ENCODE measurements at regions not wholly inside any gene's neighbourhood (a gene's known extent, or its start where the extent isn't known, plus 50 kb on each side); places are given as distances from the start of the nearest gene placed in this dataset.

DNA sequence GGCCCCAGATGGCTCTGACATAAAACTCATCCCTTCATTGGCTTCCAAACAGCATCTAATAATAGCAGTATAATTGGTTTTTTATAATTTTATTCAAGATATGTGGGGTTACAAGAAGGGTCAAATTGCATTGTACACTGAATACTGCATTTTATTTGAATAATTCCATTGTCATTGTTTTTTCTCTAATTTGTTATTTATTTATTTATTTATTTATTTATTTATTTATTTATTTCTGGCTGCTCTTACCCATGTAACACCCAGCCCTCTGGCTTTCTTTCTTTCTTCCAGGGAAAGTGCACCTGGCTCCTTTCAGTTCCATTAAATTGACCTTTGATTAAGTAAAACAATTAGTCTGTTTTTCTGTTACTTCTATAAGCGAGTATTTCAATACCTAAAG, 210.1 kb downstream of the CDH9 start:
- no peak for DNase-seq (ENCODE audit: low spot score)

DNA sequence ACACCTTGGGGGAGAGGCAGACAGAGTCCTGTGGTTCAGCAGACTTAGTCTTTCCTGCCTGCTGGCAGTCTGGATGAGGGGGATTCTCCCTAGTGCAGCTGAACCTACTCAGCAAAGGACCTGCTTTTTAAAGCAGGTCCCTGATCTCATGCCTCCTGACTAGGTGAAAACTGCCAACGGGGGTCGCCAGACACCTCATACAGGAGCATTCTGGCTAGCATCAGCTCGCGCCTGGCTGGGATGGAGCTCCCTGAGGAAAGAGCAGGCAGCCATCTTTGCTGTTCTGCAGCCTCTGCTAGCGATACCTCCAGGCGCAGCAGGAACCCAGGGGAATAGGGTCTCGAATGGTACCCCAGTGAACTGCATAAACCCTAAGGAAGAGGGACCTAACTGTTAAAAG, 225.2 kb downstream of the CDH9 start:
- no peak for DNase-seq (ENCODE audit: low spot score)

DNA sequence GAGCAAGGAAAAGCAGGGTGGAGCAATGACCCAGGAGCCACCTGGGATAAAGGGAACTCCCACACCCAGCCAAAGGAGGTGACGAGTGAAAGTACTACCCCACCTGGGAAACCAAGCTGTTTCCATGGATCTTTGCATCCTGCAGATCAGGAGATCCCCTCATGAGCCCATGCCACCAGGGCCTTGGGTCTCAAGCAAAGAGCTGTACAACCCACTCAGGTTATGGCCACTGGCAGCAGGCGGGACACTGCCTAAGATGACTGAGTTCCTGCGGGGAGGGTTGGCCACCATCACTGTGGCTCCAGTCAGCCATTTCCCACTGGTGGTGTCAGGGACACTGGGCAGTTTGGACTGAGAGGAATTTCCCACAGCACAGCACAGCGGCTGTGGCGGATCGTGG, 225.7 kb downstream of the CDH9 start:
- DNase-seq (ENCODE audit: low spot score): no peak

DNA sequence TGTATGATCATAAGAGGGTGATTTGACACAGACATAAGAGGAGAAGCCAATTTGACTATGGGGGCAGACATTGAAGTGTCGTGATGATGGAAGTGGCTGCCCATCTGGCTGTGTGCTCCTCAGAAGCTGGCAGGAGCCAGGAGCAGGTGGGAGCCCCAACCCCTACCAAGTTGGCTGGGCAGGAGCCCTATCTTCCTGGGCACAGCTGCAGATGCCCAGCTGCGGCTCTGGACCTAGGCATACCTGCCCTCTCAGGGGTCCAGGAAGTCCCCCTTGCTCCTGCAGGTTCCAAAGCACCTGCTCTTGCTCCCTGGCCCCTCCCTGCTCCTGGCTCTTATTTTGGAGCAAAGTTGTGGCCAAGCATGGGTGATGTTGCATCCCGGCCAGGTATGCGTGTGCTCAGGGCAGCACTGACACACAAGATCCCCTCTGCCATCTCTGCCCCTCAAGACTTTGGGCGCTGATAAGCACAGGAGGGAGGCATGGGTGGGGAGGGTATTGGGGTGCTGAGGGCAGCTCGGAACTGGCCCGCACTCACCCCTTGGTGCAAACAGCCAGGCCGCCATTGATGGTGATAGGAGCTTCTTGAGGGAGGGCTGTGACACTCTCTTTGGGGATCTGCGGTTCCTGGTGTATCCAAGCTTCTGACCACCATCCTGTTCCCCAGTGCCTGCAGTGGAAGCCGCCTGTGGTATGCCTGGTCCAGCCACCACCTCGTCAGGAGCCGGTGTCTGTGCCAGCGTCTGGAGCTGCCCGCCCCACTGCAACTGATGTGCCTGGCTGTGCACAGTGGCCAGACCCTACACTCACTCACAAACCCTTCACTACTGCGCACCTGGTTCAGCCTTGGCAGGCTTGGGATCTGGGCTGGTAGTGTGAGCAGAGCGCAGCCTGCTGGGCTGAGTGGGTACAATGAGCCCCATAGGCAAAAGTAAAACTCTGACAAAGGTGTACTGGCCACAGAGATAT, 230.9 kb downstream of the CDH9 start:
- no peak for DNase-seq (ENCODE audit: low spot score)

DNA sequence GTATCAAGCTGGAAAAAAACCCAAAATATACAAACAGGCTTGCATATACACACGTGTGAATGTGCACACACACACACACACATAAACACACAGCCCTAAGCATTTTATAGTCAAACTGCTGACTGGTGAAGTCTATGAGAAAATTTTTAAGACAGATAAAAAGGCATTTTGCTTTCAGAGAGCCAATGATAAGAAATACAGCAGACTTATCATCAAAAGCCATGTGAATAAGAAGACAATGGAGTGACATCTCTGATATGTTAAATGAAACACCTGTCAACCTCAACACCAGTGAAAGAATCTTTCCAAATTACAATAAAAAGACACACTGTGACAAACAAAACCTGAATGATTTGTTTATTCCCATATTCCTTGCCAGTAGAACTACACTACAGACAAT, 233.3 kb downstream of the CDH9 start:
- no peak for DNase-seq (ENCODE audit: low spot score)

DNA sequence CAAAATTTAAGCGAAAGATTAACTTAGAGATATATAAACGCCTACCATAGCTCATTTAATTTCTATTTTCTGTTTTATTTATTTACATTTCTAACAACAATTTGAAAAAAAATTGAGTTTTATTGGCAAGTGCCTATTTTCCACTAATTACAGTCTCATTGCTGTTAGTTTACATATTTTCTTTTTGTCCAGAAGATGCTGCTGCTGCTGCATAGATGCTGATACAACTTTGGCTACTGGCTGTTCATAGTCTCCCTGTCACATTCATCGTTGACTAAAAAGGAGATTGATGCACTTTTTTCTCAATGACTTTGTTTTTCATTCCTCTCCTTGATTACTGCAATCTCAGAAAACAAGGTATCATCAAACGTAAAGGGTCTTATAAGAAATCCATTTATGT, 235.4 kb downstream of the CDH9 start:
- DNase-seq (ENCODE audit: low spot score): no peak

DNA sequence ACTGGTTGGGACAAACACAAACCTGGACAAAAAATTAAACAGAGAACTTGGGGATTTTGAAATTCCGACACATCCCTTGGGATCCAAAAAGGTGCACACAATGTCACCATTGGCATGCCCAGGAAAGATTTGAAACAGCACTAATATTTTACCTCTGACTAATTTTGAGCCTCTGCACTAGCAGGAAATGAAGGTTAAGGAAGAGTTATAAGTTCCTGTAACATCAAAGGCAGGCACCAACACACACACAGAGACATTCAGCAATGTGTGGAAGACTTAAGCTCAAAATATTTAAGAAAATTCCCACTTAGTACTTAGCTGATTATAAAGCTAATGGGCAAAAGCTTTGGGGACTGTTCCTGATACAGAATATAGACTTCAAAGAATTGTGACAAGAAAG, 247.0 kb downstream of the CDH9 start:
- DNase-seq (ENCODE audit: low spot score): no peak

DNA sequence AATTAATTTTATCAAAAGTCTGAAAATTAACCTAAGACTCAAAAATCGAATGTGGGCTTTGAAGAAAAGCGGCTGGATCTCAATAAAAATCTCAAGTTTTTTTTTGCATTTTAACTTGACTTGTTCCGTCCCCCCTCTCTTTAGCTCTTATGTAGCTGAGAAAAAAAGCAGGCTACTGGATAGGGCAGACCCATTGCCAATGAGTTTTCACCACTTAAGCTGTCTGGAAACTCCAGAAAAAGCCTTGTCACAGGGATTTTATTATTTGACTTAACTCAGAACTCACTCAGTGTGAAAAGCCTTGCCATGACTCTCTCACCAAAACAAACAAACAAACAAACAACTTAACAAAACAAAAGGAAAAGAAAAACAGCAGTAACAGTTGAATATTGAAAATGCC, 247.4 kb downstream of the CDH9 start:
- no peak for DNase-seq (ENCODE audit: low spot score)

DNA sequence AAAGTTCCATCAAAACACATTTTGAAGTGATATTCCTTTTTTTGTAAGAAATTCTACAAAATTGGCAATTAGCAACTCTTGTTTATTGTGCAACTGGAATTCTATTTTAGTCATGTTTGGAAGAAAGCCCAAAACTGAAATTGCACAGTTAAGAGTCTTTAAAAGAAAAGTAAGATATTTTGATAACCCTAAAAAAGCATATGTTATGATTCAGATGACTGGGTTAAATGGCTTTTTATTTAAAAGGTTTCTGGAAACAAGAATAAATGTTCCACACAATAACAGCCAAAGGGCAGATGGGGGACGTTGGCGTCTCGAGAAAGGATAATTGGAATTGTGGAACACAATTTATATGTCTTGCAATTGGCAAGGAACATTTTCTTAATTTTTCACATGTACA, 275.2 kb downstream of the CDH9 start:
- DNase-seq (ENCODE audit: low spot score): no peak

DNA sequence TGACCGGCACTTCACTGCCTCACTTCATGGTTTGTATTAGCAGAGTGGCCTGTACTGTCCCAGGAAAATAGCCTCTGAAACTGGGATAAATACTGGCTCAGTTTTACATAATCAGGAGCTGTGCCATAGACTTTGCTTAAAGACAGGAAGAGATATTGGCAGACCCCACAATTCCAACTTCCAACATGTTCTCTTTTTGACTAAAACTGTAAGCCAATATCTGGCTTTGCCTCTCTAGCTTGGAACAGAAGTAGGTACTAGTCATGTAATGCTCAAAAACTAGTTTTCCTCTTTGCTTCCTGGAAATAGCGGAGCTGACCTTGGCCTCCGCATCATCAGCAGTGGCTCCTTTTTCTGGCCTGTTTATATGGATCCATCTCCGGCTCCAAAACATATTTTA, 276.9 kb downstream of the CDH9 start:
- no peak for DNase-seq (ENCODE audit: low spot score)

DNA sequence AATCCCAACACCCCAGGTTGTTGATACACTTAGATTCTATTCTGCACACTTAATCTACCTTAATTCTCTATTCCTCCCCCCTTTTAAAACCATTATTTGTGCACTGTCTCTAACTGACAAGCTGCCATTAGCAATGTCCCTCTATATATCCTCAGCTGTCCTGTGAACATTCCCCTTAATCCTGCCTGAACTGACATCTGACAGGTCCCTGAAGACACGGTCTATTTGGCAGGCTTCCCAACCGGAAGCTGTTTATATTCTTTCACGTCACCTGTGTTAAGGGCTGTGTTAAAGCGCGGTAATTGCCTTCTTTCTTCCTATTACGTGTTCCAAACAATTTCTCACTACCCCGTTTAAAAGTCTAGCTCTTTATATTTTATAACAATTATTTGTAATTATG, 277.3 kb downstream of the CDH9 start:
- DNase-seq (ENCODE audit: low spot score): no peak

DNA sequence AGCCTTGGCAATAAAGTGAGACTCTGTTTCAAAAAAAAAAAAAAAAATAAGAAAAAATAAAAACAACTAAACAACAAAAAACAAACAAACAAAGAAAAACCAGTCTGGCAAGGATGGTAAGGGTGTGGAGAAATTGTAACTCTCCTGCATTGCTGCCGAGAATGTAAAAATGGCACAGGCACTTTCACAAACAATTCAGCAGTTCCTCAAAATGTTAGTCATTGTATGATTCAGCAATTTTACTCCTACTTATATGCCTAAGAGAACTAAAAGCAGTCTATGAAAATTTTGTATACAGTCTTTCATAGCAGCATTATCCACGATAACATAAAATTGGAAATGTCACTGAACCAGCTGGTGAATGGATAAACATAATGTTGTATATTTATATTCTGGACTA, 280.4 kb downstream of the CDH9 start:
- no peak for DNase-seq (ENCODE audit: low spot score)

DNA sequence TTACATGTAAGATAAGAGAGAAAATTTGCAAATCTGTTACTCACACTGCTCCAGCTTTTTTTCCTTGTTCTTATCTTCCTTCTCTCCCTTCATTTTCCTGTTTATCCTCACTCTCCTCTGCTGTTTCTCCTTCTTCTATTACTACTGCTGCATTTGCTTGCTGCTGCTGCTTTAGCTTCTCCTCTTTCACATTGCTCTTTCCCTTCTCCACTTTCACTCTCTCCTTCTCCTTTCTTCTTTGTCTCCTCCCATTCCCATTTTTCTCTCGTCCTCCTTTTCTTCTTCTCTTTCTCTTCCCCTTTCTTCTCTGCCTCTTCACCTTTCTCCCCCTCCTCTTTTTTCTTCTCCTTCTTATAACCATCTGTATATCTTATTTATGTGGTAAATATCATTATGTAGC, 288.6 kb downstream of the CDH9 start:
- no peak for DNase-seq (ENCODE audit: low spot score)

DNA sequence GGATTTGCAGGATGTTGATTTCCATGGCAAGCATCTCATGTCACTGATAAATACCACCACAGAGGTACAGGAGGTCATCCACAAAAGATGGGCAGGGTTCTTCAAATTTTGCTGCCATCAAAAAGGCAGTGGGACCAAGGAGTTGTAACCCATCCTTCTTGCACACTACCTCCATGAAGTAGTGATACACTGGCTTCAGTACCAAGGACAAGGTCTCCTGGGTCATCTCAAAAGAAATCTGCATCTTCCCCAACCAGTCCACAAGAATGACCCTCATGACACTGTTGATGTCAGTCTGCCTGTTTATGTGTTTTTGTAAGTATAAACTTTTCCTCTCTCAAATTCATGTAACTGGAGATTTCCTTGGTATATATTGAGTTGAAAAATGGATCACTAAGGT, 298.2 kb downstream of the CDH9 start:
- DNase-seq (ENCODE audit: low spot score): no peak

DNA sequence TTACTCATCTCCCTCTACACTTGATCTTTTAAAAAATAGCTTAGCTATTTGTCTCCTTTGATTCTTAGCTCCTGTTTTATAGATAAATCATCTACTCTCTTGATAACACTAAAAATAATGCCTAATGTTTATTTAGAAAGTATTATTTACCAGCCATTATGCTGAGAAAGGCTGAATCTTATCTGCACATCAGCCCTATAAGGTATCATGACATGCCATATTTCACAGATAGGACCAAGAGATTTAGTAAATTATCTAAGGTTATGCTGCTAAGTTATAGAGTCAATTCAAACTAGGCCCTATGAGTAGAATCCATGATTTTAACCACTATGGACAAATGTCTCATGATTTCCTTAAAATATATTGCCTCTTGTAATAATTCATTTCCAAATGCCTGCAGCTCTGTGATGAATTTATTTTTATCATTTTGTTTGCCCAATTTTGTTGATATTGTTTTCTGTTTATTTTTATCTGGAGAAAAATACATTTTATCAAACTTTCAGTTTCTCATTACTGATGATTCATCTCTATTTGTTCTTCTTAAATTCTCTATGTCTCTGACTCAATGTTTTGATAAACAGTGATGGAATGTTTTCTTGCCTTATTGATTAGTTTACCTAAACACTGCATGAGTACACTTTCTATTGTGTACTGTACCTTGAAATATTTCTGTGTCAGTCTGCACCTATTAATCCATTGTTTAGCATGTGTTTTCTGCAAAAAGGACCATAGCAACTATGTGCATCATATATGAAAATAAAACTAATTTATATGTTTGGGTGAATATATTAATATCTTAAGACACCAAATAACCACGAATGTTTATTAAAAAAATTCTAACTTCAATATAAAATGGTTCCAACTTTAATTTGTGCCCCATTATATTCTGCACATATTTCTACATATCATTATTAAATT, 300.8 kb downstream of the CDH9 start:
- no peak for DNase-seq (ENCODE audit: low spot score)

DNA sequence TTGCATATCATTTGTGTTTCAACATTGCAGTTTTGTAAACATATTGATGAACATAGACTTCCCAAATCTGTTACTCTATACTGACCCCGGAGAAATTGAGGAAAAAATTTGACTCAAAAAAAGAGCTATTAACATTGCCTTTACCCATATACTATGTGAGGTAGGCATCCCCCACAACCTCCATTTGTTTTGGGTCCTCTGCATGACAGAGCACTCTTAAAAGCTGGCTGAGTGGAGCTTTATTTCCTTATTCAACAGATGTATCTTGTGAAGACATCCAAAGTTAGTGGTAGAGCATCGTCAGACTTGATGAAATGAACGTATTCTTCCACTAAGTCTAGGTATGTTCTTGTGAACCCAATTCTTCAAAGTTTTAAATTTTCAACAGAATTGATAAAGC, 310.5 kb downstream of the CDH9 start:
- DNase-seq (ENCODE audit: low spot score): no peak

DNA sequence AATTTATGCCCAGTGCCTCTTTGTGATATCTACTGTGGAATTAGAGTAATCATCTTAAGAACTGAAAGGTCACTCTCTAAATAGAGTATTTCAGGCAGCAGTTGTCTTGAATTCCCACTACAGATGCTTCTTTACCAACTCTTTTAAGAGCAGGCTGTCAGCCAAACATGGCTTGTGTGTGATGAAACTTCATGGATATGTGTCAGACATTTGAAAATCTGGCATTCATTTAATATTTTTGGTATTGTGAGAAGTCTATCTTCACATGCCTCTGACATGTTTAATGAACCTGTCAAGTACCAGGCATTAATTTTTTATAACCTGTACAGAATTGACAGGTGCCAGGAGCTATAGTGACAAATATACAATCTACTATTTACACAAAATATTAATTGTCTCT, 318.6 kb downstream of the CDH9 start:
- no peak for DNase-seq (ENCODE audit: low spot score)

DNA sequence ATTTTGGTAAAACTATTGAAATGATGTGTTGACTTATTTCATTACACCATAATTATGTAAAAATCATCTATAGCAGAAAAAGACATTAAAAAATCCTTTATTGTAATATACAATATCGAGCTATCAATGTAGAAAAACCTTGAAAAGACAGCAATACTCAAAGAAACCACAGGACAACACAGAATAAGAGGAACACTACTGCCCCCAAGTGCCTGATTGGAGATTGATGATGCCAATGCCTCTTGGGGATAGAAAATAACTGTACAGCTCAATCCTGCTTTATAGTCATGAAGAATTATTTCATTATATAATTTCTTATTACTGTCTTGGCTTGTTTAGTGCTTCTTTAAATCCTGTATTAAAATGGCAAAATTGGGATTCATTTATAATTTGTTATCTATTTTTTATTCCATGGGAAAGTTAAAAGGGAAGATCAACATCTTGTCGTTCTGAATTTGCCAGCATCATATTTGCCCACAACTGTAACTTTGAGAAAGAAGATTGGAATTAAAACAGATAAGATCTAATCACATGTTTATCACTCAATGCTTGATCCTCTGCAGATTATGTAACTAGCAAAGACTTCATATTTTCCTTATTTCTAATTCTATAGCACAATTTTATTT, 337.5 kb downstream of the CDH9 start:
- DNase-seq (ENCODE audit: low spot score): peak; percentile 59

DNA sequence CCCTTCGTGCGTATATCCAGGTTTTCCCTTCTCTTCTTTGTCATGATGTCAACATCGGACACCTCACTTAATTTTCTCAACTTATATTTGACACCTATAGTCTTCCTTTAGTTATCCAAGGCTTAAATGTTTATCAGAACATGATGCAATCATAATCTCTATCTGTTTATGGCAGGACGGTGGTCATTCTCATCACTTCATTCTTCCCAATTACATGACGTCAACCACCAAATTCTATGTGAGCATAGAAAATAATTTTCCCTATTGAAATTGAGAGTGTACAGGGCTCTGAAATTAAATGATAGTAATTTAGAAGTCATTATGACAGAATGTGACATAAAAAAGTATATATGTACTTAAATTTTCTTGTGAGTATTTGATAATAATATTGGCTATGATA, 345.4 kb downstream of the CDH9 start:
- DNase-seq (ENCODE audit: low spot score): no peak

DNA sequence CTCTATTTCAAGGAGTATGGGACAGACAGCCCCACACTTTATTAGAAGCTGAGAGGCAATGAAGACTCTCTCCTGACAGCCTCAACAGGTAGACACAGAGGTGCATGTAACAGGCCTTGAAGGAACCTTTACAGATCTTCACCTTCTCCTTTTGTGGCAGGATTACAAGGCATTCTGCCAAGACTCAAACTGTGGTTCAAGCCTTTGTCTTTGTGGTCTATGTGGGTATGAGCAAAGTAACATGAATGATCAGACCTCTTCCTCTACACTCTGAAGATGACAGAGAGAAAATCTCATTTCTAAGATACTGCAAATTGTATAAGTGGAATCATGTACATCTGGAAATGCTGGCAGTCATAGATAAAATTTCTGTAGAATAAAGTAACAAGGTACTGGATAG, 346.9 kb downstream of the CDH9 start:
- no peak for DNase-seq (ENCODE audit: low spot score)

DNA sequence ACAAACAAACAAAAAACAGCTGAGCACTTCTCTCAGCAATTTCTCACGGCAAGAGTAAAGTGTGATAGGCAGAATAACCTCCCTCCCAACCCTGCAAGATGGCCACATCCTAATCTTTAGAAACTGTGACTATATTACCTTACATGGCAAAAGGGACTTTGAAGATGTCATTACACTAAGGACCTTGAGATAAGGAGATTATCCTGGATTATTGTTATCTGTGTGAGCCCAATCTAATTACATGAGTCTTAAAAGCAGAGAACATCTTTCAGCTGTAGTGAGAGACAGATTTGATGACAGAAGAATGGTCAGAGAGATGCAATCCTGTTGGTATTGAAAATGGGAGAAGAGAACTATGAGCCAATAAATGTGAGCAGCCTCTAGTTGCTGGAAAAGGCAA, 347.9 kb downstream of the CDH9 start:
- DNase-seq (ENCODE audit: low spot score): no peak

DNA sequence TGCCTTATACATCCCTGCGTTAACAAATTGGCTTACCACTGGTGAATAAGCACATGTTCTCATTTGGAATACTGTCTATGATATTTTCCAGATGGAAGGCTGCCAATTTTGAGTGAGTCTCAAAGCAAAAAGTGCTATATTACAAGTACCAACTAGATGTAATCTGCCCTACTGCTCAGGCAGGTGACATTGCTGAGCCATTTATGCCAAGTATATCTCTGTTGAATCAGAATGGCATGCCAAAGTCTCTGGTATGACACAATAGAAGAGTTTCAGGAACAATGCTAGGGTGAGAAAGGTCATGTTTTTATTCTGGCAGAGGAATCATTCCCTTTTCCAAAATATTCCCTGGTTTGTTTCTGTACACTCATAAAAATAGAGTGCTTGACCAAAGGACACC, 356.5 kb downstream of the CDH9 start:
- no peak for DNase-seq (ENCODE audit: low spot score)

DNA sequence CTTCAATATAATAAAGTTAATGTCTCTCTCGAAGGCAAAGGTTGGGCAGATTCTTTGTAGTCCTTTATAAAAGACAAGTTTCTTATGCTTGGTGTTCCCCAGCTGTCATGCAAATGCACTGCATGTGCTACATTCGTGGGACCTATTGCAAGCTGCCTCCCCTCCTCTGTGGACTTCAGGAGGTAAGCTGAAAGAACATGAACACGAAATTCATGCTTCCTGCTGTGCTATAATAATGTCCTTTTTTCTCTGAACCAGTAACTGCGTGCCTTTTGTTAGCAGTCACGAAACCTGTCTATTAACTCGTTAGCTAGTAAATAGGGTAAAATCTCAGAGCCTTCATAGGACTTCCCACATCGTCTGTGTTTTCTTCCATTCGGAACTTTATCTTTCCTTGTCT, 363.5 kb downstream of the CDH9 start:
- DNase-seq (ENCODE audit: low spot score): no peak

All from iPS-NIHi11 (cell line).